Astrocyte of the spinal cord (primary cell): ENCODE measurements at regions not wholly inside any gene's neighbourhood (a gene's known extent, or its start where the extent isn't known, plus 50 kb on each side); places are given as distances from the start of the nearest gene placed in this dataset.

Source experiments
- DNase-seq: peaks from one replicate; pipeline ENCODE4 v3.0.0; 2011; ENCODE audit warnings: low read depth, low spot score
- H3K4me3 ChIP-seq: 2 replicates; pipeline ENCODE4 v1.5.1; 2011; ENCODE audit warnings: low read depth, mild to moderate bottlenecking, low read length, moderate library complexity
- in situ Hi-C: cut with HindIII; loops from 2 replicates; pipeline ENCODE4 v1.10.0; 2017; ENCODE audit warnings: low sequenced_read_pairs
- TF ChIP-seq, protein P1 (sequence below): IDR thresholded peaks from 2 replicates; pipeline ENCODE4 v1.5.1; 2012; ENCODE audit warnings: low read depth, mild to moderate bottlenecking, low read length, inconsistent platforms

DNA sequence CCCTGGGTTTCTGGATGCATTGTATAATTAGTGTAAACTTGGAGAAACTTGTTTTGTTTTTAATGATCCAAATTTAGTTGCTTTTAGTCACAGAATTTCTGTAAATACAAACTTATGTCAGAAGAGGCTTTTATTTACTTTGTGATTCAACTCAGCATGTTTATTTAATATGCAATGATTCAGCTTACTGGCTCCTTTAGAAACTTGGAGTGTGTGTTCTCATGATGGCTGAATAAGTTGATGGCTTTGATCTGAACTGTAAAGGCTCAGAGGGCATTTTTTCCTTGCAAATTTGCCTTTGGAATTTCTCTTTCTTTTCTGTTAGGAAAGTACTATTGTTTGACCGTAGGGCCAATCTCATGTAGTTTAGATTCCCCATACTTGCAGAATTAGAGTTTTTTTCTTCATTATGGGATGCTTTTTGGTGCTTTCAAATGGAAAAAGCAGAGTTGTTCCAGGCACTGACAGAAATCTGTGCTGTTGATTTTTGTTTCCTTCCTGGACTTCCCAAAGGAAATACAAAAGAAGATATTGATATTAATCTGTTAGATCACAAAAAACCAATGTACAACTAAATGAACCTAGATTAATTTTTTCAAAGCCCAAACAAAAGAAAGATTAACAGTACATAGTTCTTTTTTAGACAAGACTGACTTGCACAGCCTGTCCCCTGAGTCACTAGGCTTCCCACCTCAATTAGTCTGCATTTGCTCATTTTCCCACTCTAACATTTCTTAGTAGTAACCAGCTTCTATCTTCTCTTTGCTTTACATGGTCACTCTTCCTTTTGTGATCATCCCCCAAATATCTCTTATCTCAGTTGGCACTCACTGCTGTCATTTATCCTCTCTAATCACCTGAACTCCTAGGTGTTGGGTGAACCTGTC, 96.8 kb upstream of the AGR3 start:
- no peak overlapping the region for H3K4me3 ChIP-seq
- in situ Hi-C loops: no loop called here
- TF ChIP-seq, protein P1, sequence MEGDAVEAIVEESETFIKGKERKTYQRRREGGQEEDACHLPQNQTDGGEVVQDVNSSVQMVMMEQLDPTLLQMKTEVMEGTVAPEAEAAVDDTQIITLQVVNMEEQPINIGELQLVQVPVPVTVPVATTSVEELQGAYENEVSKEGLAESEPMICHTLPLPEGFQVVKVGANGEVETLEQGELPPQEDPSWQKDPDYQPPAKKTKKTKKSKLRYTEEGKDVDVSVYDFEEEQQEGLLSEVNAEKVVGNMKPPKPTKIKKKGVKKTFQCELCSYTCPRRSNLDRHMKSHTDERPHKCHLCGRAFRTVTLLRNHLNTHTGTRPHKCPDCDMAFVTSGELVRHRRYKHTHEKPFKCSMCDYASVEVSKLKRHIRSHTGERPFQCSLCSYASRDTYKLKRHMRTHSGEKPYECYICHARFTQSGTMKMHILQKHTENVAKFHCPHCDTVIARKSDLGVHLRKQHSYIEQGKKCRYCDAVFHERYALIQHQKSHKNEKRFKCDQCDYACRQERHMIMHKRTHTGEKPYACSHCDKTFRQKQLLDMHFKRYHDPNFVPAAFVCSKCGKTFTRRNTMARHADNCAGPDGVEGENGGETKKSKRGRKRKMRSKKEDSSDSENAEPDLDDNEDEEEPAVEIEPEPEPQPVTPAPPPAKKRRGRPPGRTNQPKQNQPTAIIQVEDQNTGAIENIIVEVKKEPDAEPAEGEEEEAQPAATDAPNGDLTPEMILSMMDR: no peak
- peak; percentile 79 for DNase-seq

DNA sequence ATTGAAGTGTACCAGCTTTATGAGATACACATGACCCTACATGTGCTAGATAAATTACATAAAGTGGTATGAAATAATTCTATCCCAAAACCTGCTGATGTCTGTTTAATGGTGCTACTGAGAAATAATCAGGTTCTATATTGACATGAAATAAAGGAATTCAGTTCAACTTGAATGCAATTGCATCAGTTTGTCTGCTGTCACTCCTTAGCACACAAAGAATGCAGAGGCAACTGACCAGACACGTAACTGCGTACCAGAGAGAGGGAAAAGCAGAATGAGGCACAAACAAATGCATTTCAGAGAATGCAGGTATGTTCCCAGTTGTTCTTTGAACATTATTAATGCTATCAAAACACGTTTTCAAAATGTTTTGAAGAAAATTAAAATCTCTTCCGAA, 98.8 kb upstream of the AGR3 start:
- no peak overlapping the region for H3K4me3 ChIP-seq

DNA sequence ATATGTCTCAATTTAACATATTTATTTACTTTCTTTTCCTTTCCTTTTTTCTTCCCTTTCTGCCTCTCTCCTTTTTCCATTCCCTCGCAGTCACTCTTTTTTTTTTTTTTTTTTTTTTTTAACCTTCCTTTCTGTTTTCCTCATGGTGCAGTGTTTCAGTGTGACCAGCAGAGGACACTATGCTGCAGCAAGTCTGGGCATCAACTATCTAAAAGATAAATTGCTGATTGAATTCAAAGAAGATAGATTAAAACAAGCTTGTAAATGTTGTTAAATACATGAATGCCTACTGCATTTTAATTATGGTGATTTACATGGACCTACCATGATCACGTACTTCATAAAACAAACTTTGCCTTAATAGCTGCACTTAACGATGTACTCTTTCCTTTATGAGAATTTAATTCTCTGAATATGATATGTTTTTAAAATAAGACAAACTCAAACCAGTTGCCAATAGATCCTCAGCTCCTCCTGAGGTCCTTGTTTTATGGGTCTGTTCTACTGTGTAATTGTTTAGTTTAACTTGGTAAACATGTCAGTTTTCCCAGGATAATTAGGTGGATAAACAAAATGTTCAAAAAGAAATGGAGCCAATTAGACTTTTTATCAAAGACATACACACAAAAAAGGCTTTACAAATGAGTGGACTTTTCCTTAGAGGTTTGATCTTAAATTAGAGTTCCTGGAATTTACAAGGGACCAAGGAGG, 101.0 kb upstream of the AGR3 start:
- in situ Hi-C loops: no loop called here
- no peak overlapping the region for H3K4me3 ChIP-seq
- TF ChIP-seq, protein P1: peak; percentile 92
- DNase-seq: peak; percentile 69

More for the DNA sequence above, 98.8 kb upstream of the AGR3 start:
- TF ChIP-seq, protein P1: no peak
- no peak for DNase-seq
- in situ Hi-C loops: no loop called here

DNA sequence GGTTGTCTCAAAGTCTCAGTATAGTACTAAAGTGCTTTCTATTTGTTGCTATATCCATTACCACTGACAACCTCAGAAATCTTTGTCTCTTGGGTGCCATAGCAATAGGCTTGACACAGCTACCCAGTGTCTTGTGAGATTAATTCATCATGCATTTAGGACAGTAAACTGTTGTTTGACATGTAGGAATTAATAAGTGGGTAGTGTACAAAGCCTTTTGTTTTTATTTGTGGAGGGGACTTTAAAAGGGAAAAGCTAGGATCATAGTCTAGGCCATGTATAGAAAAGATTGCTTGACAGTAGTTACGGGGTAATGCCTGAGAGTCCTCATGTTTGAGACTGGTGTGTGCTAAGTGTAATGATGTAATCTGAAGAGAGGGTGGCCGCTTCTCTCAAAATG, 102.6 kb upstream of the AGR3 start:
- H3K4me3 ChIP-seq: no peak overlapping the region
- in situ Hi-C loops: no loop called here
- TF ChIP-seq, protein P1: no peak
- DNase-seq: no peak

DNA sequence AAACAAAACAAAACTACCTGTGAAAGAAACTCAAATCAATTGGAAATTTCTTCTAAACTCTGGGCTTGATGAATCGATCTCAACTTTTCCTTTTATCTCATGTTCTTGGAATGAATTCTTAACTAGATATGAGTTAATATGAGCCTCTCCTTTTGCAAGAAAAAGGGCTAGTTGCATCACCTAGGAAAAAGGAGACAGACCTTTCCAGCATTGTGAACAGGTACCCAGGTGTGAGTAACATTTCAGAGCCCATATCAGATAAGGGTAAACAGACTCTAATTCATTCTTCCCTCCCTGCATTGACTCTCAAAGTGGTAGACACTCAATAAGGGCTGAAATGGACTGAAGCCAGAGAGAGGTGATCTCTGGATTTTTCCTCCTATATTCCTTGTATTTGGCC, 103.8 kb upstream of the AGR3 start:
- no peak for DNase-seq
- TF ChIP-seq, protein P1: no peak
- no peak overlapping the region for H3K4me3 ChIP-seq
- in situ Hi-C loops: no loop called here

DNA sequence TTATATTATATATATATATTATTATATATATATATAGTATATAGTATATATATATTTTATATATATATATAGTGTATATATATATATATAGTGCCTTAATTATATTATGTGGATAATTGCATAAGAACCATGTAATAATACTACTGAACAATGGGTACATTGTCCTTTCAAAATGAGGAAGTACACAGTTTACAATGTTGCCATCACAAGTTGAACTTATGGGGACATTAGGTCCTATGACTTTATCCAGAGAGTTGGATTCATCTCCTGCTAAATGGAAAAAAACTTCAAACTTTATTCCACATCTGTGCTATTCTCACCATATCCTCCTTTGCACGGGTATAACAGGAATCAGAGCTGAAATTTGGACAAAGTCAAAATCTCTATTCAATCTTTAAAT, 105.0 kb upstream of the AGR3 start:
- DNase-seq: no peak
- in situ Hi-C loops: no loop called here

More for the DNA sequence above, 105.0 kb upstream of the AGR3 start:
- TF ChIP-seq, protein P1: no peak
- no peak overlapping the region for H3K4me3 ChIP-seq
